Thyroid gland (tissue), 4 donors: ENCODE measurements at regions not wholly inside any gene's neighbourhood (a gene's known extent, or its start where the extent isn't known, plus 50 kb on each side); places are given as distances from the start of the nearest gene placed in this dataset.

Experiments used
- DNase-seq, 2 donors: peaks; one replicate each; pipeline ENCODE4 v3.0.0-alpha.2; 2019
- H3K27ac ChIP-seq, 3 donors: fragments of 200-600 bp; sonication (generic); 1 replicate in 2 of 3; 2 replicates in 1 of 3; pipeline ENCODE4 v1.5.1; 2016 to 2019; ENCODE audit warnings: mild to moderate bottlenecking in 1 of 3, moderate library complexity in 1 of 3
- H3K27me3 ChIP-seq: fragments of 200-600 bp; sonication (generic); one replicate; pipeline ENCODE4 v1.5.1; 2019
- H3K36me3 ChIP-seq, 2 donors: fragments of 200-600 bp; sonication (generic); one replicate each; pipeline ENCODE4 v1.5.1; 2016 to 2019
- H3K4me1 ChIP-seq, 2 donors: fragments of 200-600 bp; sonication (generic); one replicate each; pipeline ENCODE4 v1.5.1; 2017 to 2019
- H3K4me3 ChIP-seq, 3 donors: fragments of 200-600 bp; sonication (generic); replicated peaks in 1 of 3; 1 replicate in 2 of 3; 2 replicates in 1 of 3; pipeline ENCODE4 v1.5.1; 2016; ENCODE audit warnings: mild to moderate bottlenecking in 1 of 3
- H3K9me3 ChIP-seq: fragments of 200-600 bp; sonication (generic); one replicate; pipeline ENCODE4 v1.5.1; 2017
- CTCF ChIP-seq, 6 experiments: fragments of 200-600 bp in 3 of 6; fragments of 450-650 bp in 3 of 6; sonication (generic) in 3 of 6; IDR thresholded peaks; one replicate each; pipeline ENCODE4 v1.5.1; 2016 to 2019; ENCODE audit warnings: antibody characterized with exemption in 6 of 6, mild to moderate bottlenecking in 2 of 6, inconsistent platforms in 1 of 6, moderate library complexity in 1 of 6
- POLR2A ChIP-seq, 2 donors: fragments of 450-650 bp; IDR thresholded peaks; one replicate each; pipeline ENCODE4 v1.6.1; 2017; ENCODE audit warnings: antibody characterized with exemption in 2 of 2, mild to moderate bottlenecking in 2 of 2, moderate library complexity in 1 of 2
- WGBS, 2 donors: methylation state at CpG; one replicate each; pipeline ENCODE4 v1.1.5; 2017; 5-methylcytosine and 5-hydroxymethylcytosine counted together
- intact Hi-C: fragments of 100-400 bp; cut with DNase I; formaldehyde crosslinking; loops from one replicate; pipeline ENCODE4 v1.15.1; 2023

- Histone ChIP-seq H3K27me3 (no peaks in the 10 kb centered on the region), H3K27ac (no peak overlapping the region), H3K4me3 (no peak overlapping the region), H3K36me3 (no peaks in the 10 kb centered on the region), H3K9me3 (no peaks in the 10 kb centered on the region), H3K4me1 (no peaks in the 10 kb centered on the region)
- WGBS, 2 donors, result 84 to 87% methylated on average over 4 of the region's 4 CpGs
- intact Hi-C loops, result no loop called here
- no peak for TF ChIP-seq CTCF (IDR thresholded peaks at IDR 0.05)
- TF ChIP-seq POLR2A (IDR thresholded peaks at IDR 0.05), result no peak
- DNase-seq, result no peak
Observed at GRCh38 chr3:194243172-194243837, 107.4 kb downstream of the HES1 start.

GRCh38 chr3:194244167-194244566 lies 107.0 kb downstream of the CPN2 start:
- DNase-seq, result no peak
- WGBS, 2 donors, result 92 to 94% methylated on average over 6 of the region's 6 CpGs
- Histone ChIP-seq H3K4me1 (no peaks in the 10 kb centered on the region), H3K36me3 (no peaks in the 10 kb centered on the region), H3K9me3 (no peaks in the 10 kb centered on the region), H3K27ac (no peak overlapping the region), H3K4me3 (no peak overlapping the region), H3K27me3 (no peaks in the 10 kb centered on the region)
- intact Hi-C loops, result no loop called here
- TF ChIP-seq POLR2A (IDR thresholded peaks at IDR 0.05) (no peak), CTCF (IDR thresholded peaks at IDR 0.05) (no peak)

GRCh38 chr3:194245474-194245873 lies 105.7 kb downstream of the CPN2 start:
- DNase-seq, result no peak
- no peak overlapping the region for H3K27ac ChIP-seq
- no peak overlapping the region for H3K4me3 ChIP-seq
- H3K36me3 ChIP-seq, result no peaks in the 10 kb centered on the region
- H3K27me3 ChIP-seq, result no peaks in the 10 kb centered on the region
- H3K4me1 ChIP-seq, result peaks cover 0 to 3% of the 10 kb centered on the region in 2 donors
- TF ChIP-seq POLR2A (IDR thresholded peaks at IDR 0.05), result no peak
- no peak for TF ChIP-seq CTCF (IDR thresholded peaks at IDR 0.05)
- intact Hi-C loops, result no loop called here
- H3K9me3 ChIP-seq, result no peaks in the 10 kb centered on the region
- 100% methylated on average over 2 of the region's 2 CpGs for WGBS, 2 donors

GRCh38 chr3:194245975-194246561 lies 105.1 kb downstream of the CPN2 start:
- no peak for DNase-seq
- Histone ChIP-seq H3K27me3 (no peaks in the 10 kb centered on the region), H3K4me1 (peaks cover 2 to 8% of the 10 kb centered on the region in 2 donors), H3K27ac (no peak overlapping the region), H3K9me3 (no peaks in the 10 kb centered on the region), H3K36me3 (no peaks in the 10 kb centered on the region), H3K4me3 (no peak overlapping the region)
- intact Hi-C loops, result no loop called here
- 93 to 97% methylated on average over 4 of the region's 4 CpGs for WGBS, 2 donors
- TF ChIP-seq CTCF (IDR thresholded peaks at IDR 0.05) (no peak), POLR2A (IDR thresholded peaks at IDR 0.05) (no peak)

GRCh38 chr3:194246709-194247349 lies 104.3 kb downstream of the CPN2 start:
- H3K9me3 ChIP-seq, result no peaks in the 10 kb centered on the region
- H3K4me1 ChIP-seq, result peaks cover 4 to 16% of the 10 kb centered on the region in 2 donors
- H3K27me3 ChIP-seq, result no peaks in the 10 kb centered on the region
- no peak overlapping the region for H3K4me3 ChIP-seq
- DNase-seq, result no peak
- 71 to 82% methylated on average over 7 of the region's 7 CpGs for WGBS, 2 donors
- intact Hi-C loops, result no loop called here
- TF ChIP-seq CTCF (IDR thresholded peaks at IDR 0.05) (no peak), POLR2A (IDR thresholded peaks at IDR 0.05) (no peak)
- H3K27ac ChIP-seq, result no peak overlapping the region
- H3K36me3 ChIP-seq, result no peaks in the 10 kb centered on the region
